OCI-LY7 (cell line): ENCODE measurements at regions not wholly inside any gene's neighbourhood (a gene's known extent, or its start where the extent isn't known, plus 50 kb on each side); places are given as distances from the start of the nearest gene placed in this dataset.

Source experiments
- BruUV-seq: library from RNA; stranded (reverse); fragments of 400-500 nt; replicated peaks from 2 replicates; lab custom pipeline; 2021; lab: Mats Ljungman, UMichigan
- CTCF ChIA-PET: fragments of 300-600 bp; sonication (Branson Sonifier 250); formaldehyde crosslinking; loops from one replicate; lab custom pipeline; 2022; ENCODE audit warnings: antibody characterized with exemption; ENCODE audit not compliant: unreplicated experiment; lab: Charles Lee
- POLR2A ChIA-PET: fragments of 300-600 bp; sonication (Branson Sonifier 250); formaldehyde crosslinking; loops from one replicate; lab custom pipeline; 2022; ENCODE audit warnings: antibody characterized with exemption; lab: Charles Lee
- DNase-seq: peaks from one replicate; pipeline ENCODE4 v3.0.0-alpha.2; 2015; ENCODE audit warnings: low spot score
- H2AFZ ChIP-seq: fragments of 200-600 bp; sonication (generic), shearing (Covaris generic); 2 replicates; pipeline ENCODE4 v1.6.1; 2014; ENCODE audit warnings: mild to moderate bottlenecking, antibody characterized with exemption, low read length, moderate library complexity
- H3K27ac ChIP-seq: fragments of 200-600 bp; sonication (generic); 2 replicates; pipeline ENCODE4 v1.5.1; 2014; ENCODE audit warnings: mixed run types, low read depth, mild to moderate bottlenecking, moderate library complexity, low read length, inconsistent platforms; ENCODE audit not compliant: poor library complexity, severe bottlenecking
- H3K36me3 ChIP-seq: fragments of 200-600 bp; sonication (generic); 2 replicates; pipeline ENCODE4 v1.6.1; 2014; ENCODE audit warnings: mild to moderate bottlenecking, antibody characterized with exemption, low read length, moderate library complexity, mixed read lengths; ENCODE audit not compliant: insufficient read depth
- H3K4me1 ChIP-seq: fragments of 200-600 bp; sonication (generic); 2 replicates; pipeline ENCODE4 v1.5.1; 2014; ENCODE audit warnings: mild to moderate bottlenecking, low read length; ENCODE audit not compliant: insufficient read depth, poor library complexity, severe bottlenecking
- H3K4me2 ChIP-seq: fragments of 200-600 bp; sonication (generic); 2 replicates; pipeline ENCODE4 v1.6.1; 2014; ENCODE audit warnings: mild to moderate bottlenecking, low read length
- H3K4me3 ChIP-seq: fragments of 200-600 bp; sonication (generic); 2 replicates; pipeline ENCODE4 v1.5.1; 2014; ENCODE audit warnings: mild to moderate bottlenecking, low read depth, low read length; ENCODE audit not compliant: poor library complexity, severe bottlenecking
- H3K79me2 ChIP-seq: fragments of 200-600 bp; sonication (generic); 2 replicates; pipeline ENCODE4 v1.6.1; 2016; ENCODE audit warnings: low read depth, mild to moderate bottlenecking, low read length, moderate library complexity, mixed read lengths; ENCODE audit not compliant: insufficient read depth
- H3K9me2 ChIP-seq: fragments of 200-600 bp; sonication (generic); 2 replicates; pipeline ENCODE4 v1.6.1; 2016; ENCODE audit warnings: mild to moderate bottlenecking, low read length, mixed read lengths; ENCODE audit not compliant: insufficient read depth
- H3K9me3 ChIP-seq: fragments of 200-600 bp; sonication (generic); 2 replicates; pipeline ENCODE4 v1.6.1; 2014; ENCODE audit warnings: mild to moderate bottlenecking, mixed run types, low read length, mixed read lengths
- H4K20me1 ChIP-seq: fragments of 200-600 bp; sonication (generic); 2 replicates; pipeline ENCODE4 v1.6.1; 2014; ENCODE audit warnings: mild to moderate bottlenecking, antibody characterized with exemption, low read length, moderate library complexity, mixed read lengths; ENCODE audit not compliant: insufficient read depth
- EZH2phosphoT487 ChIP-seq: fragments of 200-600 bp; sonication (generic); IDR thresholded peaks from 2 replicates; pipeline ENCODE4 v1.6.1; 2018; ENCODE audit warnings: low read depth, borderline replicate concordance, mild to moderate bottlenecking, mixed run types, antibody characterized with exemption, low read length, moderate library complexity, mixed read lengths
- intact Hi-C: fragments of 100-400 bp; cut with micrococcal nuclease; formaldehyde crosslinking; loops from one replicate; pipeline ENCODE4 v1.10.0; 2022; ENCODE audit not compliant: unreplicated experiment
- TF ChIP-seq, protein P1 (sequence below): fragments of 200-600 bp; sonication (generic); conservative IDR thresholded peaks from 2 replicates; pipeline ENCODE4 v1.5.1; 2014; ENCODE audit warnings: mild to moderate bottlenecking, antibody characterized with exemption, low read length, moderate library complexity, mixed read lengths

- no peak for DNase-seq
- H3K9me3 ChIP-seq: no peaks in the 10 kb centered on the region
- no peaks in the 10 kb centered on the region for H3K4me1 ChIP-seq
- H2AFZ ChIP-seq: no peak overlapping the region
- no peak overlapping the region for H3K4me2 ChIP-seq
- no peaks in the 10 kb centered on the region for H3K36me3 ChIP-seq
- TF ChIP-seq, protein P1, sequence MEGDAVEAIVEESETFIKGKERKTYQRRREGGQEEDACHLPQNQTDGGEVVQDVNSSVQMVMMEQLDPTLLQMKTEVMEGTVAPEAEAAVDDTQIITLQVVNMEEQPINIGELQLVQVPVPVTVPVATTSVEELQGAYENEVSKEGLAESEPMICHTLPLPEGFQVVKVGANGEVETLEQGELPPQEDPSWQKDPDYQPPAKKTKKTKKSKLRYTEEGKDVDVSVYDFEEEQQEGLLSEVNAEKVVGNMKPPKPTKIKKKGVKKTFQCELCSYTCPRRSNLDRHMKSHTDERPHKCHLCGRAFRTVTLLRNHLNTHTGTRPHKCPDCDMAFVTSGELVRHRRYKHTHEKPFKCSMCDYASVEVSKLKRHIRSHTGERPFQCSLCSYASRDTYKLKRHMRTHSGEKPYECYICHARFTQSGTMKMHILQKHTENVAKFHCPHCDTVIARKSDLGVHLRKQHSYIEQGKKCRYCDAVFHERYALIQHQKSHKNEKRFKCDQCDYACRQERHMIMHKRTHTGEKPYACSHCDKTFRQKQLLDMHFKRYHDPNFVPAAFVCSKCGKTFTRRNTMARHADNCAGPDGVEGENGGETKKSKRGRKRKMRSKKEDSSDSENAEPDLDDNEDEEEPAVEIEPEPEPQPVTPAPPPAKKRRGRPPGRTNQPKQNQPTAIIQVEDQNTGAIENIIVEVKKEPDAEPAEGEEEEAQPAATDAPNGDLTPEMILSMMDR: no peak
- TF ChIP-seq EZH2phosphoT487: no peak
- intact Hi-C loops: no loop called here
- no peak overlapping the region for H3K27ac ChIP-seq
- BruUV-seq: no TSS peak
- H3K9me2 ChIP-seq: no peaks in the 10 kb centered on the region
- no peak overlapping the region for H3K4me3 ChIP-seq
- POLR2A ChIA-PET: no interaction called here
- H4K20me1 ChIP-seq: no peaks in the 10 kb centered on the region
- CTCF ChIA-PET: no interaction called here
- no peaks in the 10 kb centered on the region for H3K79me2 ChIP-seq
Observed at GRCh38 chr9:135239100-135239768, 151.8 kb downstream of the OLFM1 start.

GRCh38 chr9:135239769-135240141, 152.3 kb downstream of the OLFM1 start:
- CTCF ChIA-PET: no interaction called here
- POLR2A ChIA-PET: no interaction called here

GRCh38 chr9:135240222-135240621, 152.8 kb downstream of the OLFM1 start:
- Histone ChIP-seq H3K9me2 (no peaks in the 10 kb centered on the region), H3K4me3 (no peak overlapping the region), H4K20me1 (no peaks in the 10 kb centered on the region), H3K36me3 (no peaks in the 10 kb centered on the region), H3K79me2 (no peaks in the 10 kb centered on the region), H2AFZ (no peak overlapping the region), H3K4me2 (no peak overlapping the region), H3K4me1 (no peaks in the 10 kb centered on the region), H3K27ac (no peak overlapping the region), H3K9me3 (no peaks in the 10 kb centered on the region)
- DNase-seq: no peak
- ChIA-PET POLR2A (no interaction called here), CTCF (no interaction called here)
- no peak for TF ChIP-seq EZH2phosphoT487
- TF ChIP-seq, protein P1: no peak
- intact Hi-C loops: no loop called here
- BruUV-seq: no TSS peak

More at GRCh38 chr9:135239769-135240141, 152.3 kb downstream of the OLFM1 start:
- H3K79me2 ChIP-seq: no peaks in the 10 kb centered on the region
- TF ChIP-seq, protein P1: no peak
- TF ChIP-seq EZH2phosphoT487: no peak
- H3K9me3 ChIP-seq: no peaks in the 10 kb centered on the region
- BruUV-seq: no TSS peak
- no peaks in the 10 kb centered on the region for H3K4me1 ChIP-seq
- no peaks in the 10 kb centered on the region for H3K36me3 ChIP-seq
- H2AFZ ChIP-seq: no peak overlapping the region
- H3K4me2 ChIP-seq: no peak overlapping the region
- intact Hi-C loops: no loop called here
- no peaks in the 10 kb centered on the region for H4K20me1 ChIP-seq
- H3K4me3 ChIP-seq: no peak overlapping the region
- H3K9me2 ChIP-seq: no peaks in the 10 kb centered on the region
- H3K27ac ChIP-seq: no peak overlapping the region
- DNase-seq: no peak
